NCI-H510A treated with DMSO at 0.1 percent for 48 hours (cell line): ENCODE measurements at regions not wholly inside any gene's neighbourhood (a gene's known extent, or its start where the extent isn't known, plus 50 kb on each side); places are given as distances from the start of the nearest gene placed in this dataset.
A peak's percentile ranks its signal among the peaks of the same experiment; 100 is the strongest.

Experiments
- DNase-seq: peaks from one replicate; lab custom pipeline; 2025; lab: John Stamatoyannopoulos, UW

- DNase-seq: peak; percentile 56
Measured at GRCh38 chr10:65501259-65501658, 1424.6 kb upstream of the LRRTM3 start.

GRCh38 chr10:65518379-65518778 is 1407.5 kb upstream of the LRRTM3 start:
- DNase-seq: no peak

GRCh38 chr10:65528986-65529385 is 1396.8 kb upstream of the LRRTM3 start:
- DNase-seq: no peak

DNA sequence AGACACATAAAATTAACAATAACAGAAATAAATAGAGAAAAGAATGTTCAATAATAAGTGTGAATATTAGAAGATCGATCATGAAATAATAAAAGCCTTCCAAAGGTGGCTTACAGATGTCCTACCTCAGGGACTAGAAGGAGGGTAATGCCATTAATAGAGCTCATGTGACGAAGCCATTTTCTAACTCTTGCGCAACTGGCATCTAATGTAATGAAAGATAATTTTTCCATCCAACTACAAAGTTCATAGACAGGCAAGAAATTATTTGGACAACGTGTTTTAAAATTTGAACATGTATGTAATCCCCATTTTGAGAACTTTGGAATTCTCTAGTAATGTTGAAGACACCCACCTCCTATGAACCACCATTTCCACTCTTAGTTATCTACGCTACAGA is 1394.3 kb upstream of the LRRTM3 start:
- DNase-seq: no peak

GRCh38 chr10:65534771-65535170 is 1391.1 kb upstream of the LRRTM3 start:
- DNase-seq: no peak

DNA sequence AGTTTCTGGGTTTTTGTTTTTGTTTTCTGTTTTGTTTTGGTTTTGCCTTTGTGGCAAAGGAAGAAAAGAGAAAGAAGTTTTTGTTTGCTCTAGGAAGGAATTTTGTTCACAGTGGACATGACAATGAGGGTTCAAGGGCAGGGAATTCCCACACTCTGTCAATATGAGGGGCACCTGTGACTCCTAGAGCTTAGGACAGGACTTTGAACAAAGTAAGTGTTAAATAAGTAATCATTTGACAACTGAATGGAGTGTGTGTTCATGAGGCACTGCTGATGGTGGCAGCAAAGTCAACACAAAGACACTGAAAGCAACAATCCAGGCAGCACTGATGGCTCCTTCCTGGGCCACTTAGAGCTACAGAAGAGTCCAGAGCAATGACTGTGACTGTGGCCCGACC is 1381.1 kb upstream of the LRRTM3 start:
- no peak for DNase-seq

DNA sequence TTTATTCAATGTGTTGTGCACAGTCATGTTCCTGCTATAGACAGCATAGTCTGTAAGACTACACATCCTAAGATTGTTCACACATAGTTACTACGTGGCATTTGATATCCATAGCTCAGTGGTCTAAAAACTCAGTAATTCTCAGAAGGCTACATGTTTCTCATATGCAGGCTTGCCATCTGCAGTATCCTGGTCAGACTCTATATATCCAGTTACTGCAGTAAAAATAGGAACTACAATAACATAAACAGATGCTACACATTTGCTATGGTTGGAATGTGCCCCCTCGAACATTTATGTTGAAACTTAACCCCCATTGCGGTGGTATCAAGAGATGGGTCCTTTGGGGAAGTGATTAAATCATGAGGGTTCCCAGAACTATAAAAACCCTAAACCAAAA is 1377.8 kb upstream of the LRRTM3 start:
- no peak for DNase-seq

- no peak for DNase-seq
Measured at GRCh38 chr10:65550761-65551160, 1375.1 kb upstream of the LRRTM3 start.

- DNase-seq: no peak
Measured at GRCh38 chr10:65555192-65555591, 1370.6 kb upstream of the LRRTM3 start.

- DNase-seq: no peak
Measured at GRCh38 chr10:65556006-65556405, 1369.8 kb upstream of the LRRTM3 start.

GRCh38 chr10:65559369-65559768 is 1366.5 kb upstream of the LRRTM3 start:
- DNase-seq: no peak

GRCh38 chr10:65565246-65565645 is 1360.6 kb upstream of the LRRTM3 start:
- DNase-seq: no peak

- DNase-seq: no peak
Measured at GRCh38 chr10:65566906-65567305, 1358.9 kb upstream of the LRRTM3 start.

DNA sequence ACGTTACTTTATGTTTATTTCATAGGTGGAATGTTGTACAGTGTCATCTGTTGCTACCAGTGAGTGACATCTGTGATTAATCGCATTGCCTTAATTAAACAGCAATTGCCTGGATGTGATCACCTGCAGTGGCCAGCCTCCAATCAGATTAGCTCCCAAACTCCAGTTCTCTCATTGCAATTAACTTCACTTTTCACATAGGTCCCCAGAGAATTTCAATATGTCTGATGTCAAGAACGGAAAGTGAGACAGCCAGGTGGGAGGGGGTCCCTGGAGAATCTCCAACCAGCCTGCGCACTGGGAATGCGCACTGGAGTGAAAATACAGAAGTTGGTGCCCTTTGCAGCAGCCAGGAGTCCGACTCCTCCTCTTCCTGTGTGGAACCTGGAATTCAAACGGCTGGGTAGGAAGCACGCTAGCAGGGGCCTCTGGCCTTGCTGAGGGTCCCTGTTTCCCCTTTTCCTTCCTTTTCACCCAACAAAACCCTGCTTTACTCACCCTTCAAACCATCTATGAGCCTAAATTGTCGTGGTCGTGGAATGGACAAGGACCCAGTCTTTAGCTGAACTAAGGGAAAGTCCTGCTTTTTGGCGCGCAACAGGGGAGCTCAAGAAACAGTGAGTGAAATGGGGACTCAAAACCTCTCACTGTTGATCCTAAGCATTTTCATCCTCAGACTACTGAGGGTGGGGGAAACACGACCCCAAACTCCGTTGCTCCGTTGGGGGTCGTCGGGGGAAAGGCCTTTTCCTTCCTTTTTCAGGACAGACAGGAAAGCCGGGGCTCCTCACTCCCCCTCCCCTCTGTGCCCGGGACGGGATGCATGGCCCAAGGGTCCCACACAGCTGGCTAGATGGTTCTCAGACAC is 1355.5 kb upstream of the LRRTM3 start:
- DNase-seq: peak; percentile 36

DNA sequence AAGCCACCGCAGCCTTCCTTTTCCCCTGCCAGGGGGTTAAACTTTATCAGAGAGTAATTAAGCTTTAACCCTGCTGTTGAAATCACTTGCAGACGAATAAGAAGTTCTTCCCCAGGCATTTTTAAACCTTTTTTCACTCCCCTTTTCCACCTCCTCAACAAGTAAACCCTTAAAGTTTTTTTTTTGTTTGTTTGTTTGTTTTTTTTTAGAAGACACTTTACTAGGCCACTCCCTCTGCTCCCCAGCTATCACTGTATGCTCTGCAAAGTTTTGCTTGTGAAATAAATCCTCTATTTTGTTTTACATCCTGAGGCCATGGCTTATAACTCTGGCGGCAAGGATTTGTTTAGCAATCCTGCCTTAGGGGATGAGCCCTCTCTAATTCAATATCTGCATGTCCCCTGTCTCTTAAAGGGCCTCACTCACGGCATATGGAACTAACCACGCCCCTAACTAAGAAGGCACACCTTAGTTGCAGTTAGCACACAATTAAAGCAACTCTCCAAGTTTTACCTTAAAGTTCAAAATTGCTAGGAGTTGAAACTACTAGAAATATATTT is 1354.7 kb upstream of the LRRTM3 start:
- peak; percentile 34 for DNase-seq

- DNase-seq: no peak
Measured at GRCh38 chr10:65581426-65582026, 1344.3 kb upstream of the LRRTM3 start.

- DNase-seq: no peak
Measured at GRCh38 chr10:65602182-65602865, 1323.5 kb upstream of the LRRTM3 start.

DNA sequence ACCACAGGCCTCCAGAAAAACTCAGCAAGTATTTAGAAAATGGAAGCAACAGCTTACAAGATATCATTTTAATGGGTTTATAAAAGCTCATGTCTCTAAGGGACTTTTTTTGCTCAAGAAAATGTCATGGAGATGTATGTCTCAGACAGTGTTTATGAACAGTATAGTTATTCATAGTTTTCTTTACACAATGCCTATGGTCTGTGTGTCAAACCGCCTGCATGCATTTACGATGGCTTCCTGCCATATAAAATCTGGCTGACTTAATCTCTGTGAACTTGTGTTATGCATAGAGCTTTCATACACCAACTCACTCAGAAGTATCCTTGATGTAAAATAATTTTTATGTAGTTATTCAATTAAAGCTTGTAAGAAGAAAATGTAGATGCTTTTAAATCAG is 1314.2 kb upstream of the LRRTM3 start:
- no peak for DNase-seq

DNA sequence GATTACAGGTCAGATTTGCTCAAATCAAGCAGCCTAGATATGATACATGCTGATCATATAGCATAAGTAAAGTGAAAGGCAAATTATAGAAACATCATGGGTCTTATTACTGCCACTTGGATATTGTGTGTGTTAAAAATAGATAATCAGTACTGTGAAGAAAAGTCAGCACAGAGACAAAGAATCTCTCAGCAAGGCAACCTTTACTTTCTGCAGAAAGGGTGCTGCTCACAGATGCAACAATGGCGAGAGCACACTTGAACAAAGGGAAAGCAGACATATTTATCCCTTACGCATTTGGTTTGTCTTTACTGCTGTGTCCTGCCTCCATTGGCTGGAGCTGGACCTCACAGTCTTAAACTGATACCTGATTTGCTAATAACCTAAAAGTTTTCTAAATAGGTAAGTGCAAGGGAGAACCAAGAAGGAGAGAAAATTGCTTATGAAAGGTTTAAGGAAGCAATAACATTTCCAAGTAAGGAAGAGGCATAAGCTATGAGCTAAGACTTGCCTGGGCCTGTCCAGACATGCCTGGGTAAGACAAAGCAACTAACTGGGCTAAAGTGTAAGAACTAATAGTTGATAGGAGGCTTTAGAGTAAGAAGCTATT is 1310.8 kb upstream of the LRRTM3 start:
- DNase-seq: no peak

DNA sequence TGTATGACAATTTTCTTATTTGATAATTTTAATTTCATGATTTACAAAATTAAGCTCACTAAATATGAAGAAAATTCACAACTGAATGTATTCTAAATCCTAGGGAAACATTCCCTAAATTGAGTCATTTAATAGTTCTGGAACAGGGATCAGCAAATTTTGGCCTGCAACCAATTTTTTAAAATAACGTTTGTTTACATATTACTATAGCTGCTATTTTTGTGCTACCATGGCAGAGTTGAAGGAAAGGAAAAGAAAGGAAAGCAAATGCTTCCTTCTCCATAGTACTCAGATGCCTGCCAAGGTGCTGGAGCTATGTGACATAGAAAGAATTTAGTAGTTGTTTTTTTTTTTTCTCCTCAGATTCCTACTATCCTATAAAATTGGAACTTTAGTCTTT is 1307.7 kb upstream of the LRRTM3 start:
- no peak for DNase-seq

- DNase-seq: no peak
Measured at GRCh38 chr10:65620404-65621048, 1305.3 kb upstream of the LRRTM3 start.

GRCh38 chr10:65622608-65623007 is 1303.2 kb upstream of the LRRTM3 start:
- no peak for DNase-seq
